Astrocyte (in vitro differentiated cells and primary cell): ENCODE measurements at regions not wholly inside any gene's neighbourhood (a gene's known extent, or its start where the extent isn't known, plus 50 kb on each side); places are given as distances from the start of the nearest gene placed in this dataset.

Source experiments
- DNase-seq: peaks from one replicate; pipeline ENCODE4 v3.0.0-alpha.2; 2010; ENCODE audit warnings: low read depth
- FAIRE-seq: peaks from 2 replicates; lab custom pipeline; 2011; peaks lifted over from hg19 to GRCh38; lab: Jason Lieb, UNC
- H2AFZ ChIP-seq: 2 replicates; pipeline ENCODE4 v1.6.0; 2012; ENCODE audit warnings: low read depth, low read length, inconsistent platforms
- H3K27ac ChIP-seq: 2 replicates; pipeline ENCODE4 v1.5.1; 2011; ENCODE audit warnings: low read depth, low read length, inconsistent platforms
- H3K27me3 ChIP-seq: 2 replicates; pipeline ENCODE4 v1.6.0; 2011; ENCODE audit warnings: low read length, inconsistent platforms; ENCODE audit not compliant: insufficient read depth
- H3K36me3 ChIP-seq: 2 replicates; pipeline ENCODE4 v1.5.1; 2011; ENCODE audit warnings: low read length, inconsistent platforms; ENCODE audit not compliant: insufficient read depth
- H3K4me1 ChIP-seq: 2 replicates; pipeline ENCODE4 v1.5.1; 2011; ENCODE audit warnings: low read length, inconsistent platforms; ENCODE audit not compliant: insufficient read depth
- H3K4me2 ChIP-seq: 2 replicates; pipeline ENCODE4 v1.6.0; 2012; ENCODE audit warnings: low read length, inconsistent platforms
- H3K4me3 ChIP-seq: 2 replicates; pipeline ENCODE4 v1.5.1; 2011; ENCODE audit warnings: low read depth, mild to moderate bottlenecking, low read length, inconsistent platforms; ENCODE audit not compliant: insufficient read depth
- H3K79me2 ChIP-seq: 2 replicates; pipeline ENCODE4 v1.6.0; 2012; ENCODE audit warnings: mild to moderate bottlenecking, low read length, inconsistent platforms; ENCODE audit not compliant: insufficient read depth
- H3K9ac ChIP-seq: 2 replicates; pipeline ENCODE4 v1.6.0; 2012; ENCODE audit warnings: mild to moderate bottlenecking, low read length, inconsistent platforms
- H3K9me3 ChIP-seq: 2 replicates; pipeline ENCODE4 v1.5.1; 2012; ENCODE audit warnings: low read depth, mild to moderate bottlenecking, low read length, inconsistent platforms; ENCODE audit not compliant: insufficient read depth
- H4K20me1 ChIP-seq: 2 replicates; pipeline ENCODE4 v1.6.0; 2012; ENCODE audit warnings: low read length, inconsistent platforms; ENCODE audit not compliant: insufficient read depth
- H3K27ac Mint-ChIP-seq: one replicate; pipeline ENCODE4 v1.8.0; 2021; ENCODE audit warnings: mild to moderate bottlenecking, mixed read lengths; ENCODE audit not compliant: unreplicated experiment
- H3K27me3 Mint-ChIP-seq: one replicate; pipeline ENCODE4 v1.8.0; 2021; ENCODE audit warnings: low read depth, mixed read lengths; ENCODE audit not compliant: unreplicated experiment
- H3K36me3 Mint-ChIP-seq: one replicate; pipeline ENCODE4 v1.8.0; 2021; ENCODE audit warnings: low read depth, mixed read lengths; ENCODE audit not compliant: unreplicated experiment
- H3K4me1 Mint-ChIP-seq: one replicate; pipeline ENCODE4 v1.8.0; 2021; ENCODE audit warnings: low read depth, mixed read lengths; ENCODE audit not compliant: unreplicated experiment
- H3K4me3 Mint-ChIP-seq: one replicate; pipeline ENCODE4 v1.8.0; 2021; ENCODE audit warnings: mild to moderate bottlenecking, moderate library complexity, mixed read lengths; ENCODE audit not compliant: unreplicated experiment
- H3K9me3 Mint-ChIP-seq: one replicate; pipeline ENCODE4 v1.8.0; 2021; ENCODE audit warnings: mild to moderate bottlenecking, mixed read lengths; ENCODE audit not compliant: unreplicated experiment
- CTCF ChIP-seq: IDR thresholded peaks from 2 replicates; pipeline ENCODE4 v1.5.1; 2011; ENCODE audit warnings: low read depth, mild to moderate bottlenecking, inconsistent platforms, low read length, moderate library complexity; ENCODE audit not compliant: insufficient read depth
- EZH2 ChIP-seq: IDR thresholded peaks from 2 replicates; pipeline ENCODE4 v1.6.1; 2012; ENCODE audit warnings: mild to moderate bottlenecking, low read length, inconsistent platforms; ENCODE audit not compliant: insufficient read depth

- no peak for DNase-seq
Observed at GRCh38 chr16:58970775-58971174, 236.7 kb upstream of the GOT2 start.

GRCh38 chr16:58963479-58963878 is 229.4 kb upstream of the GOT2 start:
- DNase-seq (no peak), FAIRE-seq (no peak)
- Mint-ChIP-seq H3K27ac (no peak overlapping the region), H3K27me3 (no peaks in the 10 kb centered on the region), H3K36me3 (no peaks in the 10 kb centered on the region), H3K4me1 (no peaks in the 10 kb centered on the region), H3K9me3 (peaks cover 2% of the 10 kb centered on the region), H3K4me3 (no peak overlapping the region)
- TF ChIP-seq EZH2, result no peak
- Histone ChIP-seq H3K27me3 (no peaks in the 10 kb centered on the region), H4K20me1 (no peaks in the 10 kb centered on the region), H3K4me3 (no peak overlapping the region), H3K4me2 (no peak overlapping the region), H3K9me3 (no peaks in the 10 kb centered on the region), H3K4me1 (no peaks in the 10 kb centered on the region), H3K79me2 (no peaks in the 10 kb centered on the region), H2AFZ (no peak overlapping the region), H3K36me3 (no peaks in the 10 kb centered on the region), H3K27ac (no peak overlapping the region), H3K9ac (no peak overlapping the region)

More at GRCh38 chr16:58970775-58971174, 236.7 kb upstream of the GOT2 start:
- Mint-ChIP-seq H3K4me3 (no peak overlapping the region), H3K4me1 (peaks cover 7% of the 10 kb centered on the region), H3K27me3 (no peaks in the 10 kb centered on the region), H3K27ac (peak overlapping the region; percentile 26), H3K9me3 (no peaks in the 10 kb centered on the region), H3K36me3 (no peaks in the 10 kb centered on the region)
- Histone ChIP-seq H3K79me2 (no peaks in the 10 kb centered on the region), H2AFZ (no peak overlapping the region), H3K9me3 (no peaks in the 10 kb centered on the region), H3K4me1 (no peaks in the 10 kb centered on the region), H3K4me3 (no peak overlapping the region), H4K20me1 (no peaks in the 10 kb centered on the region), H3K27me3 (no peaks in the 10 kb centered on the region), H3K4me2 (no peak overlapping the region), H3K27ac (no peak overlapping the region), H3K36me3 (no peaks in the 10 kb centered on the region), H3K9ac (no peak overlapping the region)
- TF ChIP-seq EZH2, result no peak
- TF ChIP-seq CTCF, result no peak
- no peak for FAIRE-seq

GRCh38 chr16:58962811-58963210 is 228.7 kb upstream of the GOT2 start:
- H3K4me2 ChIP-seq, result no peak overlapping the region
- Mint-ChIP-seq H3K27ac (no peak overlapping the region), H3K27me3 (no peaks in the 10 kb centered on the region), H3K4me1 (no peaks in the 10 kb centered on the region), H3K36me3 (no peaks in the 10 kb centered on the region), H3K4me3 (no peak overlapping the region), H3K9me3 (peaks cover 2% of the 10 kb centered on the region)
- H3K27me3 ChIP-seq, result no peaks in the 10 kb centered on the region
- H3K36me3 ChIP-seq, result no peaks in the 10 kb centered on the region
- no peak overlapping the region for H3K4me3 ChIP-seq
- H3K9me3 ChIP-seq, result no peaks in the 10 kb centered on the region
- FAIRE-seq (no peak), DNase-seq (no peak)
- H4K20me1 ChIP-seq, result no peaks in the 10 kb centered on the region
- H3K79me2 ChIP-seq, result no peaks in the 10 kb centered on the region
- no peaks in the 10 kb centered on the region for H3K4me1 ChIP-seq
- no peak overlapping the region for H3K27ac ChIP-seq
- TF ChIP-seq EZH2 (no peak), CTCF (no peak)
- no peak overlapping the region for H3K9ac ChIP-seq
- H2AFZ ChIP-seq, result no peak overlapping the region
